Right ventricle myocardium inferior (tissue), 1 donor: ENCODE measurements at regions not wholly inside any gene's neighbourhood (a gene's known extent, or its start where the extent isn't known, plus 50 kb on each side); places are given as distances from the start of the nearest gene placed in this dataset.
A peak's percentile ranks its signal among the peaks of the same experiment; 100 is the strongest.
"Not testable (repeated sequence)": the region's sequence is repeated elsewhere in the genome, so short reads cannot be mapped to it uniquely, and the experiment has no call there.

Source experiments
- ATAC-seq: fragments of 200-7000 bp; cut with Tn5 transposase; one replicate; pipeline ENCODE4 v1.9.1; 2020; ENCODE audit warnings: mild to moderate bottlenecking, moderate library complexity
- DNase-seq: peaks from one replicate; pipeline ENCODE4 v3.0.0; 2021; ENCODE audit errors: missing footprints
- intact Hi-C: fragments of 100-400 bp; cut with DNase I; formaldehyde crosslinking; loops from one replicate; pipeline ENCODE4 v1.11.0; 2022
- donor health status: DM: no; HTN: yes; CAD: no; lungs with severe emphysema.

GRCh38 chr7:149930374-149931068 is 56.8 kb downstream of the ATP6V0E2 start:
- intact Hi-C loops, DNase-seq: not testable (repeated sequence)
- ATAC-seq: peak; percentile 88

DNA sequence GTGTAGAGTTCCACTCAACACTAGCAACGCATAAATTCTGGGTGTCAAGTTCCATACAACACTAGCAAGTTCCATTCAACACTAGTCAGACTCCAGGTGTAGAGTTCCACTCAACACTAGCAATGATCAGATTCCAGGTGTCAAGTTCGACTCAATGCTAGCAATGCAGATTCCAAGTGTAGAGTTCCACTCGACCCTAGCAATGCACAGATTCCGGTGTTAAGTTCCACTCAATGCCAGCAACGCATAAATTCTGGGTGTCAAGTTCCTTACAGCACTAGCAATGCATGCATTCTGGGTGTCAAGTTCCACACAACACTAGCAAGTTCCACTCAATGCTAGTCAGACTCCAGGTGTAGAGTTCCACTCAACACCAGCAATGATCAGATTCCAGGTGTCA is 60.0 kb downstream of the ATP6V0E2 start:
- DNase-seq, ATAC-seq, intact Hi-C loops: not testable (repeated sequence)

DNA sequence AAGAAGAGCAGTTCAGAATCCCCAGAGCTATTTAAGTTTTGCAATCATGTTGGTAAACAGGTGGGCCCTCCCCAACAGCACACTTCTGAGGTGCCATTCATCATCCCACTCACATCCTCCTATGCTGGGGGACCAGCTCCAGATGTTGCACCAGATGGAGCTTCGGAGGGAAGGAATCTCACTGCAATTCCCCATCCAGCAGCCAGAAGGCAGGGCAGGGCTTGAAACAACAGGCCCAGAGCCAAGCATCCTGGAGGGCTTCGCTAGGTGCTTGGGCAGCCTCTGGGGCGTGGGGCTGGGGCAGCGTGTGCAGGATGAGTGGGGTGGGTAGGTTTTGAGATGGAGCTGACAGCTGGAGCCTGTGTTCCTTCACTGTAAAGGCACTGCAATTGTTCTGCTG is 73.6 kb downstream of the ATP6V0E2 start:
- ATAC-seq, intact Hi-C loops: not testable (repeated sequence)

GRCh38 chr7:149948444-149948843 is 74.7 kb downstream of the ATP6V0E2 start:
- ATAC-seq, intact Hi-C loops, DNase-seq: not testable (repeated sequence)

More for the DNA sequence above, 73.6 kb downstream of the ATP6V0E2 start:
- DNase-seq: not testable (repeated sequence)

DNA sequence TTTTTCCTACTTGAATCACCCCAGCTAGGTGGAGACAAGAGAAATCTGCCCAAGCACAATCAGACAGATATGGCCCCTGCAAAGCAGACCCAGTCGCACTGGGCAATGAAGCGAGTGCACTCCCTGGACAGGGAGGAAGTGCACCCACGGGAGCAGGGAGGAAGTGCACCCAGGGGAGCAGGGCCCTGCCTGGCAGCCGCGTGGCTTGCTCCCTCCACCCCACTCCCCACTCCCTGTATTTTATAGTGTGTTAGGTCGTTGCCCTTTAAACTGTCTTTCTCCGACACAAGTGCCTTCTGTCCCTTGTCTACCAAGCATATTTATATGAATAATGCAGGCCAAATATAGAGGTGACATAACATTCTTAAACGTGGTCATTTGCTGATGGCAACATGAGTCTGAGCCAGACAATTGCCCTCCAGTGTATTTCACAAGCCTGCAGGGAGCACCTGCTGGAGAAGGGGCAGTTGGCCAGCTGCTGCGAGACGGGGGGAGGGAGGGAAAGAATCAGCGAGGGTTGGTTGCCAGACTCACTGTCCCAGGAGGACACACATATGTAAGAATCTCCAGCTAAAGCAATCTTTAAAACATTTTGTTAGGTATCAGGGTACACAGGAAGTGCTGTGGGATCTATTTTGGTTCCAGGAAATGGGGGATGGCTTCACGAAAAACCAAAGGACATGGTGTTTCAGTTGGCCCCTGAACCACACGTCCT is 76.3 kb downstream of the ATP6V0E2 start:
- intact Hi-C loops, ATAC-seq: not testable (repeated sequence)
- DNase-seq: peak; percentile 68

- intact Hi-C loops, ATAC-seq, DNase-seq: not testable (repeated sequence)
These were observed 76.8 kb downstream of the ATP6V0E2 start for GRCh38 chr7:149950578-149950924.

DNA sequence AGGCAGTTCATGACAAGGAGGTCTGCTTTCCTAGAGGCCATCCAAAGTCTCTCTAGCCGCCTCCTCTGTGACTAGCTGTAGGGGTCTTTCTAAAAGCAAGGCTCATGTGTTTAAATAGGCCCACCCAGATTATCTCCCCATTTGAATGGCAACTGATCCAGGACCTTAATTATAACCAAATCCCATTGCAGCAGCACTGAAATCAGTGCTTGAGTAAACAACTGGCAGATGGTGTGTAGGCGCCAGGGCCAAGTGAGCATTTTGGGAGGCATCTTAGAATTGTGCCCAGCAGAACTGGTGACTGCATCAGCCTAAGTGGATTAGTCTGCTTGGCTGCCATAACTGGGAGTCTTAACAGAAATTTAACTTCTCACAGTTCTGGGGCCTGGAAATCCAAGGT is 77.8 kb downstream of the ATP6V0E2 start:
- ATAC-seq, intact Hi-C loops: not testable (repeated sequence)

GRCh38 chr7:149958880-149959279 is 85.1 kb downstream of the ATP6V0E2 start:
- DNase-seq, intact Hi-C loops, ATAC-seq: not testable (repeated sequence)

More for the DNA sequence above, 77.8 kb downstream of the ATP6V0E2 start:
- DNase-seq: not testable (repeated sequence)

GRCh38 chr7:149960863-149961262 is 87.1 kb downstream of the ATP6V0E2 start:
- intact Hi-C loops, ATAC-seq, DNase-seq: not testable (repeated sequence)

GRCh38 chr7:149961878-149962277 is 88.1 kb downstream of the ATP6V0E2 start:
- ATAC-seq, intact Hi-C loops, DNase-seq: not testable (repeated sequence)

DNA sequence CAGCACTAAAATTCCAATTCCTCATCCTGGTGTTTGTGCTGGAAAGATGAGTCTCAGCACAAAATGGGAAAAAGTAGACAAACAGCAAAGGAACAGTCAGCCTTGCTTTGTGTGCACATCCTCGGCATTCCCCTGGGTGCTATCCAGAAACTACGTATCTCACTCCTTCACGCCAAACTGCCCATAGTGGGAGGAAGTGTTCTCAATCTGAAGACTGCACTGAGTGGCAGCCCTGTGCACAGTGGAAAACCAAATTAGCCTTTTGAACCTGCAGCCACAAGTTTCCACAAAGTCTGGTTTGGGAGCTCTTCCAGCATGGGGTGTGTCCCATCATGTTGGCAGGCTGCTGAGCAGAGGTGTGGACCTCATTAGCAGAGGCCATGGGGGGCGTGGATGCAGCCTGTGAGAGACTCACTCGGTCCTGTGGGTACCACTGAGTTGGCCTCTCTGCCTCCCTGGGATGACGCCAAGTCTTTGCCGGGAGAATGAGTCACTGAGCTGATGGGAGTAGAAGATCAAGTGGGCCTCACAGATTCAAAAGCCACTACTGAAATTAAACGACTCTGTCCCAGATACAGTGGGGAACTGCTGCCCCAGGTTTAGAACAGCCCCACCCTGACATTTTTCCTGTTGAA is 89.0 kb downstream of the ATP6V0E2 start:
- DNase-seq, intact Hi-C loops: not testable (repeated sequence)
- peak; percentile 62 for ATAC-seq

DNA sequence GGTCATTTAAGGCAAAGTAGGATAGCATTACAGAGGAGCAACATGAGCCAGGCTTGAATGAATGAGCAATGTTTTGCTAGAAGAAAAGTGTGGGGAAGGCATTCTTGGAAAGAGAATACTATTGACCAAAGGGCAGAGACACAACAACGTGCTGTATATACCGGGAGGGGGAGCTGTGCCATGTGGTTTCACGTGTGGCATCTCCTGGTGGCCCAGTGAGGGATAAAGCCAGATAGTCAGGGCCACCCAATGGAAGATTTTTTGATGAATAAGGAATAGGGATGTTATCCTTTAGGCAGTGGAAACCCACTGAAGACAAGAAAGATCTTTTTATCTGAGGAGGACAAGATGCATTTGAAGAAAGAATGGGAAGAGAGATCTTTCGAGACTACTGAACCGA is 90.2 kb downstream of the ATP6V0E2 start:
- DNase-seq, ATAC-seq, intact Hi-C loops: not testable (repeated sequence)

DNA sequence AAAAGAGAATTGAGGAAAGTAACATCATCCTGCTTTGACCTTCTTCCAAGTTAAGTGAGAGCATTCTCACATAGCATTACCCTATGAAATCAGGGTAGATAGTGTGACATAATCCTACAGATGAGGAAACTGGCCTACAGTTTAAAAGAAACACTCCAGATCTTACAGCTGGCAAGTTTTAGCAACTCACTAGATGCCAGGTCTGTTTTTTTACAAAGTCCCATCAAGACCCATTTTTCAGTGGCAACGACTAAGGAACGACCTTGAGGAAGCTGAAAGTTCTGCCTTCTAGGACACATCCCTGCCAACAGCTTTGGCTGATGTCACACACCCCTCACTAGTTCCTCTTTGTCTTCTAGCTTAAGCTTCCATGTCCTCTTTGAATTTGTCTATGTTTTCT is 92.7 kb downstream of the ATP6V0E2 start:
- ATAC-seq, intact Hi-C loops, DNase-seq: not testable (repeated sequence)

- intact Hi-C loops, DNase-seq, ATAC-seq: not testable (repeated sequence)
These were observed 99.2 kb downstream of the ATP6V0E2 start for GRCh38 chr7:149972977-149973376.

DNA sequence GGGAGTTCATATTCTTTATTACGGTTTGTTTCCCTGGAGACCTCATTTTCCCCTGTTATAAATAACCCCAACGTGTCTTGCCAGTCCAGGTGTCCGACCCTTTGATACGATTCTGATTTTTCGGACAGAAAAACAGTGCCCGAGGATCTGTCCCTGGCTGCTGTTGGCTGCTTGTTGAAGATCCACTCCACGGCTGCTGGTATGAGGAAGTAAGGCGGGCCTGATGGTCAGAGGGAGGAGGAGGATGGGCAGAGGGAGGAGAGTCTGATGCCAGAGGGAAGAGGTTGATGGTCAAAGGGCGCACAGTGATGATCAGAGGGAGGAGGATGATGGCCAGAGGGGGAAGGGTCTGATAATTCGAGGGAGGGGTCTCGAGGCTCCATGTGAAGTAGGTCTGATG is 99.9 kb downstream of the ATP6V0E2 start:
- intact Hi-C loops, DNase-seq, ATAC-seq: not testable (repeated sequence)

DNA sequence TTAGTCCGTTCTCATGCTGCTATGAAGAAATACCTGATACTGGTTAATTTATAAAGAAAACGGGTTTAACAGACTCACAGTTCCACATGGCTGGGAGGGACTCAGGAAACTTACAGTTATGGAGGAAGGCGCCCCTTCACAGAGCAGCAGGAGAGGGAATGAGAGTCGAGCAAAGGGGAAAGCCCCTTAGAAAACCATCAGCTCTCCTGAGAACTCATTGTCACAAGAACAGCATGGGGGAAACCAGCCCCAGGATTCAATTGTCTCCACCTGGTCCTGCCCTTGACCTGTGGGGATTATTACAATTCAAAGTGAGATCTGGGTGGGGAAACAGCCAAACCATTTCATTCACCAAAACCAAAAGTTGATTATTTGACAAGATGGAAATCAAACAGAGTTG is 101.8 kb downstream of the ATP6V0E2 start:
- ATAC-seq, intact Hi-C loops, DNase-seq: not testable (repeated sequence)

GRCh38 chr7:149978537-149978936 is 104.8 kb downstream of the ATP6V0E2 start:
- DNase-seq, intact Hi-C loops, ATAC-seq: not testable (repeated sequence)

DNA sequence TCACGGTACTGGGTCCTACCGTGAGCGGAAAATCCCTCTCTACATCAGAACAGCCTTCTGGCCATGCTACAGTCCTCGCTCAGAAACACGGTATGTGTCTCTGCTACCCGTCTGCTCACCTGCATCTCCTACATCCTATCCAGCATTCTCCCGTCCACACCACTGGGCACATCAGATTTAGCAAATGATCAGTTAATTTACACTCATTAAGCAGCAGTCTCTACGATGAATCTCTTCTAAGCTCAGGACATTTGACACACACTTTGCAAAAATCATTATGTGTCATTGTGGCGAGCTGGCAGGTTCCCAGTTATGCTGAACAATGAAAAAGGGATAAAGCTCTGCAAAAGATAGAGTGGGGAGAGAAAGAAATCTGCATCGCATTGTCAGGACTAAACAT is 105.2 kb downstream of the ATP6V0E2 start:
- DNase-seq, ATAC-seq, intact Hi-C loops: not testable (repeated sequence)

DNA sequence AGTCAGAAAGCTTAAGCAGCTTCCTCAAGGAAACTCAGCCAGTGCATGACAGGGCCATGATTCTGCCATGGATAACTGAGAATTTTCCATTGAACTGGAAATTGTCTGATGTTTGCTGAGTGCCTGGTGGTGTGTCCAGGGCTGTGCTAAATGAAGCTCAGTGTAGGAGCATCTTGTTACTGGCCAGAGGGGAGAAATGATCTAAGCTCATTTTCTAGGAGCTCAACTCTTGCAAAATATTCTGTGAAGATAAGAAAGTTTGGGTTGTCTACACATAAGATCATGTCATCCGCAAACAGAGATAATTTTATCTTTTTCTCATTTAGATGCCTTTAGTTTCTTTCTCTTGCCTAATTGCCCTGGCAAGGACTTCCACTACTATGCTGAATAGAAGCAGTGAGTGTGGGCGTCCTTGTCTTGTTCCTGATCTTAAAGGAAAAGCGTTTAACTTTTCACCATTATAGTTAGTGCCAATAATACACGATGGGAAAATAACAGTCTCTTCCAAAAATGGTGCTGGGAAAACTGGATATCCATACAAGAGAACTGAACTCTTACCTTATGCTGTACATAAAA is 108.9 kb downstream of the ATP6V0E2 start:
- ATAC-seq: peak; percentile 78
- intact Hi-C loops, DNase-seq: not testable (repeated sequence)
